HL-60 (cell line): ENCODE measurements at regions not wholly inside any gene's neighbourhood (a gene's known extent, or its start where the extent isn't known, plus 50 kb on each side); places are given as distances from the start of the nearest gene placed in this dataset.

ENCODE experiments used
- DNase-seq, 2 experiments: peaks; one replicate each; pipeline ENCODE4 v3.0.0-alpha.2; 2010 to 2020; ENCODE audit warnings: low read depth in 1 of 2, low spot score in 1 of 2
- H3K27ac ChIP-seq: fragments of 250-450 bp; sonication (Bioruptor Pico); replicated peaks from 2 replicates; pipeline ENCODE4 v1.5.1; 2020; ENCODE audit warnings: mild to moderate bottlenecking, moderate library complexity
- H3K27me3 ChIP-seq: fragments of 250-450 bp; sonication (Bioruptor Pico); 2 replicates; pipeline ENCODE4 v1.5.1; 2021; ENCODE audit warnings: mild to moderate bottlenecking, moderate library complexity; ENCODE audit not compliant: insufficient read depth, poor library complexity, severe bottlenecking
- H3K4me3 ChIP-seq: replicated peaks from 2 replicates; pipeline ENCODE4 v1.5.1; 2011; ENCODE audit warnings: mild to moderate bottlenecking, control low read depth, low read length; ENCODE audit not compliant: insufficient read depth
- CTCF ChIP-seq: IDR thresholded peaks from one replicate; pipeline ENCODE4 v1.5.1; 2011; ENCODE audit warnings: low read length, control low read depth, inconsistent platforms; ENCODE audit not compliant: insufficient read depth
- GABPA ChIP-seq: IDR thresholded peaks from 2 replicates; pipeline ENCODE4 v1.6.1; 2012; ENCODE audit warnings: low read depth
- POLR2AphosphoS5 ChIP-seq: IDR thresholded peaks from 2 replicates; pipeline ENCODE4 v1.6.1; 2012; ENCODE audit warnings: low read depth
- REST ChIP-seq: IDR thresholded peaks from 2 replicates; pipeline ENCODE4 v1.6.1; 2012; ENCODE audit warnings: low read depth; ENCODE audit not compliant: insufficient replicate concordance
- SPI1 ChIP-seq: IDR thresholded peaks from 2 replicates; pipeline ENCODE4 v1.6.1; 2012; ENCODE audit warnings: low read depth, mild to moderate bottlenecking, borderline replicate concordance

- Histone ChIP-seq H3K27ac (no peak overlapping the region), H3K4me3 (no peak overlapping the region), H3K27me3 (no peaks in the 10 kb centered on the region)
- TF ChIP-seq SPI1 (no peak), GABPA (no peak), REST (no peak), POLR2AphosphoS5 (no peak), CTCF (no peak)
- DNase-seq, result no peak
These were observed 421.7 kb upstream of the NUPR2 start for GRCh38 chr7:56537952-56538351.

GRCh38 chr7:56537477-56537876 is 421.3 kb upstream of the NUPR2 start:
- Histone ChIP-seq H3K27ac (no peak overlapping the region), H3K4me3 (no peak overlapping the region), H3K27me3 (no peaks in the 10 kb centered on the region)
- no peak for TF ChIP-seq CTCF
- TF ChIP-seq REST, result no peak
- TF ChIP-seq SPI1, result no peak
- TF ChIP-seq GABPA, result no peak
- no peak for TF ChIP-seq POLR2AphosphoS5
- no peak for DNase-seq

- H3K27me3 ChIP-seq, result no peaks in the 10 kb centered on the region
- no peak overlapping the region for H3K27ac ChIP-seq
- TF ChIP-seq CTCF (no peak), GABPA (no peak), SPI1 (no peak), POLR2AphosphoS5 (no peak), REST (no peak)
- DNase-seq, result no peak
- no peak overlapping the region for H3K4me3 ChIP-seq
These were observed 378.9 kb upstream of the NUPR2 start for GRCh38 chr7:56495165-56495564.
